ENCODE measurements at regions not wholly inside any gene's neighbourhood (a gene's known extent, or its start where the extent isn't known, plus 50 kb on each side); places are given as distances from the start of the nearest gene placed in this dataset.

- DNase-seq = no peak
Observed at GRCh38 chr9:135328485-135329417, 150.8 kb upstream of the PPP1R26 start.

GRCh38 chr9:135329571-135330306, 149.8 kb upstream of the PPP1R26 start:
- DNase-seq = no peak

GRCh38 chr9:135330307-135330631, 149.3 kb upstream of the PPP1R26 start:
- no peak for DNase-seq

- DNase-seq = no peak
Observed at GRCh38 chr9:135330685-135331590, 148.6 kb upstream of the PPP1R26 start.

GRCh38 chr9:135332516-135332915, 147.1 kb upstream of the PPP1R26 start:
- no peak for DNase-seq

DNA sequence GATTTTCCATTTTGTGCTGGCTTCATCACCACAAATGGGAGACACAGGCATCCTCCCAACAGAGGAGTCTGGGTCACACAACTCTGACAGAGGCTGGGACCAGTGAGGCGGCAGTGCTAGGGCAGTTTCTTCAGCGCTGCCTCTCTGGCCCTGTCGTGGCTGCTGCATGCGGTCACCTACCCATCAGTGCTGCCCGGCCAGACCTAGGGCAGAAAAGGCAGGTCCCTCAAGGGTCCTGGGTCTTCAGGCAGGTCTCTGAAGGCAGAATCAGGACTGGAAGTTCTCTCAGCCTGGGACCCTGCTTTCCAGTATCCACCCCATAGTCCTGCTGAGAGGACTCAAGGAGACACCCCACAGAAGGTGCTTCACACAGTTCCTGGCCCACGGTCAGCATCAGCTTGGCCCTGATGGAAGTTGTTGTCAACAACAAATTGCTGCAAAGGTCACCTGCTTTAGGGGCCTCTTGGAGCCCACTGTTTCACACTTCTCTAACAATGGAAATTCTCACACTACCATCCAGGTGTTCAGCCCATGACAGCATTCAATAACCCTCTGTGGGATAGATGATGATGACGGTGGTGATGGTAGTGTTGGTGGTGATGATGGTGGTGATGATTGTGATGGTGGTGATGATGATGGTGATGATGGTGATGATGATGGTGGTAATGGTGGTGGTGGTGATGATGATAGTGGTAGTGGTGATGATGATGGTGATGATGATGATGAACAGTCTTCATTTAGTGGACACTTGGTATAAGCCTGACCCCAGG, 146.4 kb upstream of the PPP1R26 start:
- DNase-seq = no peak

DNA sequence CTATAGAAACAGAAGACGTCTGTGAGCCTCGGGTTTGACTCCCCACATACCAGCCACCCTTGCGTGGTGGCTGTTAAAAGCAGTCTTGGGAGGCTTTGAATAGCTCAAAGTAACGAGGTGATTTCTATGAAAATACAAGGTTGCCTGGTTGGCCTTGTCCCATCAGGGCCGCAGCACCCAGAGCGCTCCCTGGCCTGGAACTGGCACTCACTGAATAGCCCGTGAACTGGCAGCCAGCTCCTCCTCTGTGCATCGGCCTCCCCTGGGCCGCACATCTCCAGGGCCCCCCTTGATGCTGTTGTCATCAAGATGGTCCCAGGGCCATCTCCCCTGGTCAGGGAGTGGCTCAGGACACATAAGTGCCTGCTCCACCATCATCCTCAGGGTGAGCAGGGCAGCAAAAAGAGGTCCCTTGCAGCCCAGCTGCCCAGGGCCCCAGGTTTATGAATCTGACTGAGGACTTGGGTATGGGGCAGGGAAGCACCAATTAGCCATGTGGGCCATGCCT, 144.6 kb upstream of the PPP1R26 start:
- DNase-seq = no peak

- no peak for DNase-seq
Observed at GRCh38 chr9:135335691-135336181, 143.8 kb upstream of the PPP1R26 start.

- no peak for DNase-seq
Observed at GRCh38 chr9:135336722-135337527, 142.7 kb upstream of the PPP1R26 start.

DNA sequence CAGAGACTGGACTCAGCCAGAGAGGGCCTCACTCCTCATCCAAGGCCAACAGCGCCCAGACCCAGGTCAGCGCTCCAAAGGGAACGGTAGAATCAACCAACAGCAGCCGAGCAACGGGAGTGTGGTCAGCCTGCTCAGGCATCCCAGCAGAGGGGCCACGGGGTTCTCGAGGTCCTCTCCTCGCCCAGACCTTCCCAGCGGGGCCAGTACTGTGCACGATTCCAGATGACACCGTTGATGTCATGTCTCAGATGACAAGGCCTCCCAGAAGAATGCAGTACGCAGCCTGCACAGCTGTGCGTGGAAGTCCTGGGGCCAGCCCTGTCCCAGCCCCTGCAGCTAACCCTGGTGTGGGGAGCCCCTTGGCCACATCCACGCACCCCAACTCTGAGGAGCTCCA, 141.0 kb upstream of the PPP1R26 start:
- DNase-seq = no peak

DNA sequence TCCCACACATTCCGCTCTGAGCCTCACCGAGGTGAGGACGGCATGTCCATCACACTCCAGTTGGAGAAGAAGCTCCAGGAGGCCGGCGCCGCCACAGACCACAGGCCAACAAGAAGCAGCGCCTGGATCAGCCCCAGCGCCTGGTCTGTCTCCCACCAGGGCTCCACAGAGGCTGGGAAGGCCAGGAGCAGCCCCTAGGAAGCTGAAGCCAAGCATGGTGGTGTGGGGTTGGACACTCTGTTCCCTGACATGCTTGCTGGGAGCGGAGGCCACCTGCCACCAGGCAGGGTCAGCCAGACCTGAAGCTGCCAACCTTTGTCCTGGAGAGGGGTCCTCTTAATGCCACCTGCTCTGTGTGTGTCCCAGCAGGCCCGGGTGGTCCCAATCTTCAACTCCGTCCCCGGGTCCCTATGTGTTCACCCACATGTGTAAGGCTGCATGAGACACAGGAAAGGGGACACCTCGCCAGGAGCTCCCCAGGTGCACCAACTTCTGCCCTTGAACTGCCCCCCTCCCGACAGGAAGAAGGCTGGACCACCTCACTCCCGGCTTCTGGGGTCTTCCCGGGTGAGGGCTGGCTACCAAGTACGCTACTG, 140.1 kb upstream of the PPP1R26 start:
- DNase-seq = no peak

DNA sequence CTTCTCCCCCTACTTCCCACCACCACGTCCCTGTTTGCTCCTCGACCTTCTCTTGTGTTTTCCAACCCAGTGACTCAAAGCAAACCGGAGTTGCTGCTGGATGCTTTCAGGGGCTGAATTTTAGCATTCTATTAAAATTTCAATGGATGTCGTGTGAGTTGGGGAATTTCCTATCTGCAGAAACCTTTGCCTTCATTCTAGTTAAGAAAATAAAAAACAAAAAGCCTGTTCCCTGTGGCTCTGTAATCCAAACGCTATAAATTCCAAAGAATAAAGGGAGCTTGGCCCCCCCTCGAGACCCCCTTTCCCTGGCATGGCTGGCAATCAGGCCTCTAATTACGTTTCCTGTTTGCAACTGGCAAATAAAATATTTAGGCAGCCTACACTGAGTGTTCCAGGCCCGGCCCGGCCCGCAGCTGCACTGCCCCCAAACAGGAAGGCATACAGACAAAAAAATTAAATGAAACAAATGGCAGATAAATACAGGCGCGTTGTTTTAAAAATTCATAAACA, 139.4 kb upstream of the PPP1R26 start:
- DNase-seq = no peak

- no peak for DNase-seq
Observed at GRCh38 chr9:135340726-135341475, 138.7 kb upstream of the PPP1R26 start.

DNA sequence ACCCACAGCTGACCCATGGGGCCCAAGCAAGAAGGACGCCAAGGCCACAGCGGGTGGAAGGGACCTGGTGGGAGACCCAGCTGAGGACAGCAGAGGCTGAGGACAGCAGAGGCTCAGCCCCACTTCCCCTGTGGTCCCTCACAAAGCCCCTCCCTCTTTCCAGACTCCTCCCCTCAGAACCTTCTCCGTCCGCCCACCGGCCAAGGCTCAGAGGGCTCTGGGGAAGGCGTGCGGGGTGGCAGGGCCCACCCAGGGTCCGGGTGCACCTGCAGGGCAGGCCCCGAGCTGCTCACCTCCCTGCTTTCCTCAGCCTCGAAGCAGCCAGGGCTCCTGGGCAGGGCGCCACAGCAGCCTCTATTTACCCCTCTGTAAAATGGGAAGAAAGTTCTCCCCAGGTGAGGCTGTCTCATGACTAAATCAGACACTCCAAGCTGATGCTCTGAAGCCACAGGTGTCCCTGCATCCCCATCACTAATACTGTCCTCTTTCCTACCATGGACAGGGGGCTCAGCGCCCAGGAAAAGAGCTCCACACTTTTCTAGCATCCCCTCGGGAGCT, 137.9 kb upstream of the PPP1R26 start:
- no peak for DNase-seq

GRCh38 chr9:135342206-135343130, 137.1 kb upstream of the PPP1R26 start:
- no peak for DNase-seq

DNA sequence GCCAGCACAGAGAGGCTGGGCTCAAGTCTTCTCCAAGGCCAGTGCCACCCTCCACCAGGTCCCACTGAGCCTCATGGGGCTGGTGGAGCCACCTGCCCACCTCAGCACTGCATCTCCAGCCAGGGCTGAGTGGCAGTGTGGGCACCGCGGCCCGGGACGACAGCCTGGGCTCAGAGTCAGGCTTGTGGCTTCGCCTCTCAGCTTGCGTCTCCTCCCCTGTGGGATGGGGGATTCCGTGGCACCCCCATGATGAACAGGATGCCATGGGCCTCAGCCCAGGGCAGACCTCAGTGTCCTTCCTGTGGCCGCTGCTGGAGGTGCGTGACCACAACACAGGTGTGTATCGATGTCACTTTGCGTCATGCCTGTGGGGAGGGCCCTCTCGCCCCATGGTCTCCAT, 136.4 kb upstream of the PPP1R26 start:
- DNase-seq = no peak

DNA sequence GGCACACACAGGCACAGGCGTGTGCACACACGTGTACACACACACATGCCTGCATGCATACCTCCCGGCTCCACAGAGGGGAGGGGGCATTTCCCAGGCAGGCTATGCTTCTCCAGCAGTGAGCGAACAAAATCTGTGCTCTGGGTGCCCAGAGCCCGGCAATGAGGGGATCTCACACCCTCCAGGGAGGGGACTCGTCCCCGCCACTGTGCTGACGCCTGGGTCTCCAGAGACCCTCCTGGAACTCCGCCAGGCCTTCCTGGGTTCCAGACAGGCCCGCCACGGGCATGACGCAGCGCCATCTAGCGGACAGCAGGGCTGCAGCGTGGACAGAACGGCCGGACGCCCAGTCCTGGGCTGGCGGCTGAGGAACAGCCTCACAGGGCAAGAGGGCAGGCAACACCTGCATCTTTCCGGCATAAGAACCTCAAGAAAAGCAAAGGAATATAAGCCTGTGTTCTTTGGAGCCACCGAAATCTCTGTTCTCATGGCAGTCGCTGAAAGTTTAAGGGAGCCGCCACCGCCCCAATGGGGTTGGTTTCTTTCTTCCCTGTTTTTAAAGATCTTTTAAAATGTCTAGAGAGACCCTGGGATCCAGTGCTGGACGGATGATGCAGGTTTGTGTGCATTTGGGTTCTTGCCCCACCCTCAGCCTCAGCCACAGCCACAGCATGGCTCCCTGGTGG, 135.6 kb upstream of the PPP1R26 start:
- peak; percentile 6 for DNase-seq

DNA sequence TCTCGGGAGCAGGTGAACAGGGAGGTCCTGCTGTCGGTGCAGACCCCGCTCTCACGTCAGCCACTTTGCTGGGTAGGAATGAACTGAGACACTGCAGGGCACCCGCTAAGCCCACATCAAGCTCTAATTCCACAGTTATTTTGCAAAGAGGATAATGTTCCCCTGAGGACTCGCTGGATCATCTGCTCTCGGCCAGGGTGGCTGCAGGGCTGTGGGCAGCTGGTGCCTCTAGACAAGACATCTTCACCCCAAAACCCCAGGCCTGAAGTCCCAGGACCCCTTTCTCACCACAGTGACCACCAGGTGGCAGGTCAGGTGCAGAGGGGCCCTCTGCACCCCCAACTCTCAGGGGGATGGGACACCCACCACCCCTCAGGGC, 135.1 kb upstream of the PPP1R26 start:
- DNase-seq = no peak
